ENCODE measurements at regions not wholly inside any gene's neighbourhood (a gene's known extent, or its start where the extent isn't known, plus 50 kb on each side); places are given as distances from the start of the nearest gene placed in this dataset.
"Not testable (repeated sequence)": the region's sequence is repeated elsewhere in the genome, so short reads cannot be mapped to it uniquely, and the experiment has no call there.

GRCh38 chr14:105903971-105904370, 377.6 kb downstream of the TMEM121 start:
- no peak for DNase-seq (ENCODE audit: low read depth)

DNA sequence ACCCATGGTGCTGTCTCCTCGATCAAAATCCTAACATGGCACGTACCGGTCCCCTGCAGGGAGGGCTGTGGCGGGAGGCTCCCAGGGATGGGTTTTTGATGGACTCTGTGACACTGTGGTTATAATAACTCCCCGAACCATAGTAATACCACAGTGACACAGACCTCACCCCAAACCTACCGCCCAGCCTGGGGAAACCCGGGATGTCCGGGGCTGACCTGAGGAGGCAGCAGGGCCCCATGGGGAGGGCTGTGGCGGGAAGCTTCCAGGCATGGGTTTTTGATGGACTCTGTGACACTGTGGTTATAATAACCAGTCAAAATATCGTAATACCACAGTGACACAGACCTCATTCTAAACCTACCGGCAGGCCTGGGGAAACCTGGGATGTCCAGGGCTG, 378.0 kb downstream of the TMEM121 start:
- no peak for DNase-seq (ENCODE audit: low read depth)

DNA sequence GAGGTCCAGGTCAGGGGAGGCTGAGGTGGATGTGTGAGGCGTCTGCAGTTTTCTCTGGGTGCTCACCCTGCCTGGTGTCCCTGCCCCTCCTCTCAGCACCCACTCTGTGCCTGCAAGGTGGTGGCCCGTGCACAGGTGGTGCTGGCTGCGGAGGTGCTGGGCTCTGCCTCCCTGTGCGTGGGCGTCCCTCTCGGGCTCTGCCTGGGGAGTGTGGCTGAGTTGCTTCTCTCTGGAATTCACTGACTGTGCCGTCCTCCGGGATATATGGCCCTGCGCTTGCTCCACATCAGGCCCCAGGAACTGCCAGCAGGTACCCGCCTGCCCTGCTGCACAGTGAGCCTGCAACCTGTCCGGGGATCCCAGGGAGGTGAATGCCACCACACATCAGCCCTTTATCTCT, 379.1 kb downstream of the TMEM121 start:
- no peak for DNase-seq (ENCODE audit: low read depth)

DNA sequence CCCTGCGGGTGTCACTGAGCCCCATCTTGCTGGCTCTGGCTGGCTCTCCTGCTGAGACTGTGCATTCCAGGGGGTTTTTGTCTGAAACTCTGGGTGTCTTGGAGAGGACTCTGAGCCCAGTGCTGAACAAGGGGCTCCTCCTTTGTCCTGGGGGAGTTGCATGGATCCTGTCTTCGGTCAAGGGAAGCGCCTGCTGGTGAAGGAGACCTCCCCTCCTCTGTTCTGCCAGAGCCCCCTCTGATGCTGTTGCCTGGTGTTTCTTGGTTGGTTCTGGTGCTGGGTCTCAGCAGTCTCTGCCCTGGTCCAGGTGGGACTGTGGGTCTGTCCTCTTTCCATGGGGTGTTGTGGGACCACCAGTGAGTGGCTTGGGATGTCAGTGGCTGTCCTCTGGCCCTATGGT, 380.9 kb downstream of the TMEM121 start:
- no peak for DNase-seq (ENCODE audit: low read depth)

DNA sequence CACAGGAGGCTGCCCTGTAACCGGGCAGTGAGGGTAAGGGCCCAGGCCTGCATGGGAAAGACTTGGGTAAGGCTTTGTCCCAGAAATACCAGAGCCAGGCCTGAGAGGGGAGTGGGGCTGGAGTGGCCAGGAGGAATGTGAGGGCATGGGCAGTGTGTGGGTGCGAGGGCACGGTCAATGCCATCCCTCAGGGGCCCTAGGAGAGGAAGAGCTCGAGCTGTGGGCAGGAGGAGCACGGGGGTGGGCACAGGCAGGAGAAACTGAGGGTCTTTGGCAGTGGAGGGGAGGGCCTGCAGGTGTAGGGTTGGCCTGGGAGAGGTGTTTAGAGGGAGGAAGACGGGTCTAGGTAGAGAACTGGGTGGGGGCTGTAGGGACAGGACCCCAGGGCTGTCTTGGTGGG, 381.6 kb downstream of the TMEM121 start:
- DNase-seq (ENCODE audit: low read depth) = no peak

DNA sequence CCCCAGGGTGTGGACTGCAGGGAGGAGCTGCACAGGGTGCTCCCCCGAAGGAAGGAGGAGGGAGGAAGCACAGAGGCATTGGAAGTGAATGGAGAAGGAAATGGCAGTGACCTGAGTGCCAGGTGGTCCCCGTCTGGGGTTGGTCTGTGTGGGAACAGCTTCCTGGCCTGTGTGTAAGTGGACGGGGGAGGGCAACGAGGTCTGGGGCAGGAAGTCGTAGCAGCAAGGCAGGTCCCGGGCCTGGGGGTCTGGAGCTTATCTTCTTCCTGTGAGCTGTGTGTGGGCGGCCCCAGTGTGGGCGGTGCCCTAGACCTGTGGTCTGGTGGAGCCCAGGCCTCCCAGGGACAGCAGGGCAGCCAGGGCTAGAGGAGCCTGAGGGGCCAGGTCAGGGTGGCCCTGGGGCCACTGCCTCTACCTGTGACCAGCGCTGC, 382.1 kb downstream of the TMEM121 start:
- no peak for DNase-seq (ENCODE audit: low read depth)

DNA sequence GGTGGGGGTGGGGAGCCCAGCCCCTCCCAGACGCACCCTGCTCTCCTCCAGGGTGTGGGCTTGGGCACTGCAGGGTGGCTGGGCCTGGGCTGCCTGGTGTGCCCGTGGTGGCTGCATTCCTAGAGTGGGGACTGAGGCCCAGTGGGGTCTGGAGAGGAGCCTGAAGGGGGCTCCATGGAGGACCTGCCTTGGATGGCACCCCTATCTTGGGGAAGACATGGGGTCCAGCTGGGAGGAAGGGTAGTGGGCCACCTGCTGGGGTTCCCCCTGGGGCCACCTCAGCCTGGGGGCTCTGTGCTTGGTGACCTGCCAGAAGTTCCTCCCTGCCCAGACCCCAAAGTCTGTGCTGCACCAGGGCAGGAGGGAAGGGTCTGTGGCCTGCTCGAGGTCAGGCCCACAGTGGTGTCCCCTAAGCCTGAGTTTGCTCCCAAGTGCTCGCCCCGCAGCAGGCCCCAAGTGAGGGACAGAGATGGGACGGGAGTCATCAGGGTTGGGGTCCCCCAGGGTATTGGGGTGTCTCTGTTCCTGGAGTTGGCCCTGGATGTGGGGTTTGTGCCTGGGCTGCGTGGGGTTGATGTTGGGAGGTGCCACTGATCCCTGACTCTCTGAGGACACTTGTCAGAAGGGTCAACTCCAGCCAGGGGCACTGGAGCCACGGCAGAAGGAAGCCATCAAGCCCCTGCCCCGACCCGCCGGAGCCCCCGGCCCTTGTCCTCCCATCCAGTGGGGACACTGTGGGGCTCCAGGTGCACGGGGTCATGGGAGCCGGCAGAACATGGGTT, 382.9 kb downstream of the TMEM121 start:
- DNase-seq (ENCODE audit: low read depth) = no peak

GRCh38 chr14:105909828-105910120, 383.4 kb downstream of the TMEM121 start:
- DNase-seq (ENCODE audit: low read depth) = not testable (repeated sequence)

GRCh38 chr14:105910426-105910825, 384.0 kb downstream of the TMEM121 start:
- no peak for DNase-seq (ENCODE audit: low read depth)

GRCh38 chr14:105911006-105911847, 384.8 kb downstream of the TMEM121 start:
- no peak for DNase-seq (ENCODE audit: low read depth)

- not testable (repeated sequence) for DNase-seq (ENCODE audit: low read depth)
These were observed 385.5 kb downstream of the TMEM121 start for GRCh38 chr14:105911848-105912292.

DNA sequence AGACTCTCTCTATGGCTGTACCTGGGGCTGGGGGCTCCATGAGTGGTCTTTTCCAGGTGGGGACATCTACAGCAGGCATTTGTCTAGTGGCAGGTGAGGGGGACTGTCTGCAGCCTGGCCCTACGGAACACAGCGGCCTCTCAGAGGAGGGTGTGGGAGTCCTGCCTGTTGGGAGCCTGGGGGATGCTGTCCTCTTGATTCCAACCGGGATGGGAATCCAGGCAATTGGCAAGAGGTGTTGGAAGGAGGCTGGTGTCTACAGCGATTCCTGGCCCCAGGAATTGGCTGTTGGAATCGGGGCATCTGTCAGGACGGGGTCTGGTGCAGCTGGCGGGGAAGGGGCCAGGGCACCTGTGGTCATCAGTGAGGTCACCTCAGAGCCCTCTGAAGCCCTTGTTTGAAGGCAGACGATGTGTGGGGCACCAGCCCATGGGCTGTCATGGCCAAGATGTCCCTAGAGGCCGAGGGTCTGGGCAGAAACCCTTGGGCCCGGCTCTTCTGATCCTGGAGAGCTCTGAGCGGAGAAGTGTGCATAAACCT, 386.3 kb downstream of the TMEM121 start:
- no peak for DNase-seq (ENCODE audit: low read depth)

GRCh38 chr14:105913221-105913620, 386.8 kb downstream of the TMEM121 start:
- DNase-seq (ENCODE audit: low read depth) = no peak

DNA sequence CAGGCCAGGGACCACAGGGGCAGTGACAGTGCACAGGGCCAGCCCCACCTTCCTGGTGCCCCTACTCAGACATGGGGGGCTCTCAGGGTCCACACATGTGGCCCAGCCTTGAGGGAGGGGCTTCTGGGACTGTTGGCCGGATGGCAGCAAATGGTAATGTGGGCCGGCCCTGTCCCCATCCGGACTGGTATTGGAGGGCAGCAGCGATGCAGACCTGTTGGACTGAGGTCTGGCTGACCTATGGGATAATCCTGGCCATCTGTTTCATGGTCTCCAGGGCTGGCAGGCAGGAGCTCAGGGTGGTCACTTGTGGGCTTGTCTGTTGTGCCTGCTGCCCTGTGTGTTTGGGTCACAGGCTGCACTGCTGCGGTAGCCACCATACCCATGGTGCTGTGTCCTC, 387.5 kb downstream of the TMEM121 start:
- DNase-seq (ENCODE audit: low read depth) = no peak

DNA sequence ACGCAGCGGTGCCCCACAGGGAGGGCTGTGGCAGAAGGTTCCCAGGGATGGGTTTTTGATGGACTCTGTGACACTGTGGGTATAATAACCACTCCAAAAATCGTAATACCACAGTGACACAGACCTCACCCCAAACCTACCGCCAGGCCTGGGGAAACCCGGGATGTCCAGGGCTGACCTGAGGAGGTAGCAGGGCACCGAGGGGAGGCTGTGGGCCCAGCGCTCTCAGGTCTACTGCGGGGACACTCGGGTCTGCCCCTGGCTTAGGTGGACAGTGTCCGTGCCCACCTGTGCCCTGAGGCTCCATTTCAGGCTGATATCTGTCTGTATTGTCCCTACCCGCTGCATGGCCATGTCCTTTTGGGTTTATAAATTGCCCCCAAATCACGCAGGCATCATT, 387.9 kb downstream of the TMEM121 start:
- DNase-seq (ENCODE audit: low read depth) = not testable (repeated sequence)

GRCh38 chr14:105914738-105915385, 388.5 kb downstream of the TMEM121 start:
- no peak for DNase-seq (ENCODE audit: low read depth)

DNA sequence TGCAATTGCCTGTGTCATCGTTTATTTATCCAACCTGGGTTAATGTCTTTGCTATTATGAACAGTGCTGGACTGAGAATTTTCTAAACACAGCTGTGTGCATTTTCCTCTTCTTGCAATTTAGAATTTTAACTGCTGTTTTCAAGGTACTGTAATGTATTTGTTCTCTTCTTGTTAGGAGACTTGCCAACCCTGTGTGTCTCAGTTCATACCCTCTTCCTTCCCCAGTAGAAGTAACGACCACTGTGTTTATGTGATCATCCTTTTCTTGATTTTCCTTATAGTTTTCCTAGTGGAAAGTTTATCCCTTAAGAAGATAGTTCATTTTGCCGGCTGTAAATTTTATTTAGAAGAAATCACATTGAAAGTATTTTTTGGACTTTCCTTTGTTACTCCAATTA, 389.2 kb downstream of the TMEM121 start:
- not testable (repeated sequence) for DNase-seq (ENCODE audit: low read depth)

DNA sequence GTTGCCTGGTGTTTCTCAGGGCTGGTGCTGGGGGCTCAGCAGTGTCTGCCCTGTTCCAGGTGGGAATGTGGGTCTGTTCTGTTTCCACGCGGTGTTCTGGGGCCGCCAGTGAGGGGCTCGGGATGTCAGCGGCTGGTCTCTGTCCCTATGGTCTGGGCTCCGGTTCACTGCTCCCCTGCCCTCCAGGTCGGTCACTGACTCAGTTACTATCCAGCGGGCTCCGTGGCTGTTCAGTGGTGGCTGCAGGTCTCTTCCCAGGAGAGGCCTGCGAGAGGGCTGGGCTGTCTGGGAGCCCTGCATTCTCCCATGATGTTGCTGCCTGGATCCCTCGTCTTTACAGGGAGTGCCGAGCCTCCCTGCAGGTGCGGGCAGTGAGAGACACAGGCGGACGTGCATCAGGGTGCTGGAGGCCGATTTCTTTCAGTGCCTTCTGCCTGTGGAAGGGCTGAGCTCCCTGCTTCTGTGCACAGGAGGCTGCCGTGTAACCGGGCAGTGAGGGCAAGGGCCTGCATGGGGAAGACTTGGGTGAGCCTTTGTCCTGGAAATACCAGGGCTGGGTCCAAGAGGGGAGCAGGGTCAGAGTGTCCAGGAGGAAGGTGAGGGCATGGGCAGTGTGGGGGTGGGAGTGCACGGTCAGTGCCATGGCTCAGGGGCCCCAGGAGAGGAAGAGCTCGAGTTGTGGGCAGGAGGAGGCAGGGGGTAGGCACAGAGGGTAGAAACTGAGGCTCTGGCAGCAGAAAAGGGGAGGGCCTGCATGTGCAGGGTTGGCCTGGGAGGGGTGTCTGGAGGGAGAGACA, 391.0 kb downstream of the TMEM121 start:
- DNase-seq (ENCODE audit: low read depth) = not testable (repeated sequence)

DNA sequence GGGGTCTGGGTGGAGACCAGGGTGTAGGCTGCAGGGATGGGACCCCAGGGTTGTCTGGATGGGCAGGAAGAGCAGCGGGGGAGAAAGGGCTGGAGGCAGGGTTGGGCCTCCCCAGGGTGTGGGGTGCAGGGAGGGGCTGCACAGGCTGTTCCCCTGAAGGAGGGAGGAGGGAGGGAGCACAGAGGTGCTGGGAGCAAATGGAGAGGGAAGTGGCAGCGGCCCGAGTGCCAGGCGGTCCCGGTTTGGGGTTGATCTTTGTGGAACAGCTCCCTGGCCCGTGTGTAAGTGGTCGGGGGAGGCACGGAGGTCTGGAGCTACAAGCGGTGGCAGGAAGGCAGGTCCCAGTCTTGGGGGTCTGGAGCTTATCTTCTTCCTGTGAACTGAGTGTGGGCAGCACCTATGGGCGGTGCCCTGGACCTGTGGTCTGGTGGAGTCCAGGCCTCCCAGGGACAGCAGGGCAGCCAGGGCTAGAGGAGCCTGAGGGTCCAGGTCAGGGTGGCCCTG, 391.6 kb downstream of the TMEM121 start:
- no peak for DNase-seq (ENCODE audit: low read depth)

DNA sequence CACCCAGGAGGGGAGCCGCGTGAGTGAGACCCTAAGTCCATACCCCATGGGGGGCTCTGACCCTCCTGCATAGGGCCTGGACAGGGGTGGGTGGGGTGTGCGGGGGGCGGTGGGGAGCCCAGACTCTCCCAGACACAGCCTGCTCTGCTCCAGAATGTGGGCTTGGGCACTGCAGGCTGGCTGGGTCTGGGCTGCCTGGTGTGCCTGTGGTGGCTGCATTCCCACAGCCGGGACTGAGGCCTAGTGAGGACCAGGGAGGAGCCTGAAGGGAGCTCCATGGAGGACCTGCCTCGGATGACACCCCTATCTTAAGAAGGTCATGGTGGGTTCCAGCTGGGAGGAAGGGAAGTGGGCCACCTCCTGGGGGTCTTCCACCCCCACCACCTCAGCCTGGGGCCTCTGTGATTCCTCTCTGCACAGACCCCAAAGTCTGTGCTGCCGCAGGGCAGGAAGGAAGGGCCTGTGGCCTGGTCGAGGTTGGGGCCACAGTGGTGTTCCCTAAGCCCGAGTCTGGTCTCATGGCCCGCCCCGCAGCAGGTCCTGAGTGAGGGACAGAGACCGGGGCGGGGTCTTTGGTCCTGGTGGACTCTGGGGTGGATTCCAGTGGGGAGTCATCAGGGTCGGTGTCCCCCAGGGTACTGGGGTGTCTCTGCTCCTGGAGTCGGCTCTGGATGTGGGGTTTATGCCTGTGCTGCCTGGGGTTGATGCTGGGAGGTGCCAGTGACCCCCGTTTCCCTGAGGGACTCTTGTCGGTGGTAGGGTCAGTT, 392.3 kb downstream of the TMEM121 start:
- no peak for DNase-seq (ENCODE audit: low read depth)
